Thyroid gland (tissue), 4 donors: ENCODE measurements at regions not wholly inside any gene's neighbourhood (a gene's known extent, or its start where the extent isn't known, plus 50 kb on each side); places are given as distances from the start of the nearest gene placed in this dataset.

Source experiments
- CTCF ChIP-seq, 6 experiments: fragments of 200-600 bp in 3 of 6; fragments of 450-650 bp in 3 of 6; sonication (generic) in 3 of 6; IDR thresholded peaks; one replicate each; pipeline ENCODE4 v1.5.1; 2016 to 2019; ENCODE audit warnings: antibody characterized with exemption in 6 of 6, mild to moderate bottlenecking in 2 of 6, inconsistent platforms in 1 of 6, moderate library complexity in 1 of 6
- POLR2A ChIP-seq, 2 donors: fragments of 450-650 bp; IDR thresholded peaks; one replicate each; pipeline ENCODE4 v1.6.1; 2017; ENCODE audit warnings: antibody characterized with exemption in 2 of 2, mild to moderate bottlenecking in 2 of 2, moderate library complexity in 1 of 2

GRCh38 chr5:106241409-106241808 lies 1429.3 kb downstream of the EFNA5 start:
- TF ChIP-seq CTCF (IDR thresholded peaks at IDR 0.05) (no peak), POLR2A (IDR thresholded peaks at IDR 0.05) (no peak)
